CD4-positive, alpha-beta T cell (primary cell): ENCODE measurements at regions not wholly inside any gene's neighbourhood (a gene's known extent, or its start where the extent isn't known, plus 50 kb on each side); places are given as distances from the start of the nearest gene placed in this dataset.

ENCODE experiments used
- ATAC-seq: fragments of 200-7000 bp; cut with Tn5 transposase; one replicate; pipeline ENCODE4 v1.10.0; 2022; ENCODE audit warnings: mild to moderate bottlenecking; ENCODE audit not compliant: poor library complexity
- CTCF ChIA-PET: fragments of 350-600 bp; sonication (Branson Sonifier 250); formaldehyde crosslinking; loops from one replicate; lab custom pipeline; 2021; ENCODE audit warnings: antibody characterized with exemption, inconsistent platforms; lab: Charles Lee
- POLR2A ChIA-PET: fragments of 350-600 bp; sonication (Branson Sonifier 250); formaldehyde crosslinking; loops from one replicate; lab custom pipeline; 2021; ENCODE audit warnings: antibody characterized with exemption, inconsistent platforms; lab: Charles Lee
- DNase-seq, 14 experiments: peaks; one replicate each; pipeline ENCODE4 v3.0.0-alpha.2; 2013 to 2020; ENCODE audit warnings: mixed read lengths in 2 of 14
- H3K27ac ChIP-seq, 2 donors: one replicate each; pipeline versions ENCODE4 v1.5.1 to v1.7.0; 2013; ENCODE audit warnings: low read length in 2 of 2, low read depth in 1 of 2, mild to moderate bottlenecking in 1 of 2
- H3K27me3 ChIP-seq, 2 experiments: 1 replicate in 1 of 2; 2 replicates in 1 of 2; pipeline versions ENCODE4 v1.6.1 to v1.7.0; 2013; ENCODE audit warnings: low read length in 2 of 2, control low read depth in 1 of 2, mild to moderate bottlenecking in 1 of 2, moderate library complexity in 1 of 2; ENCODE audit not compliant: insufficient read depth in 2 of 2, control insufficient read depth in 1 of 2
- H3K36me3 ChIP-seq: one replicate; pipeline ENCODE4 v1.6.1; 2013; ENCODE audit warnings: low read length, control low read depth; ENCODE audit not compliant: insufficient read depth
- H3K4me1 ChIP-seq: one replicate; pipeline ENCODE4 v1.6.1; 2013; ENCODE audit warnings: low read length, control low read depth; ENCODE audit not compliant: insufficient read depth
- H3K4me3 ChIP-seq: one replicate; pipeline ENCODE4 v1.5.1; 2013; ENCODE audit warnings: mild to moderate bottlenecking, low read length, moderate library complexity
- H3K9me3 ChIP-seq, 2 experiments: 1 replicate in 1 of 2; 2 replicates in 1 of 2; pipeline versions ENCODE4 v1.6.1 to v1.7.0; 2013; ENCODE audit warnings: low read length in 2 of 2, mild to moderate bottlenecking in 2 of 2, control low read depth in 1 of 2, moderate library complexity in 1 of 2; ENCODE audit not compliant: control insufficient read depth in 1 of 2, insufficient read depth in 1 of 2
- H3K27ac Mint-ChIP-seq: one replicate; pipeline ENCODE4 v1.8.0; 2020; ENCODE audit warnings: mixed read lengths
- H3K27me3 Mint-ChIP-seq: one replicate; pipeline ENCODE4 v1.8.0; 2021; ENCODE audit warnings: mixed read lengths
- H3K36me3 Mint-ChIP-seq: one replicate; pipeline ENCODE4 v1.8.0; 2021; ENCODE audit warnings: low read depth, mixed read lengths
- H3K4me1 Mint-ChIP-seq: one replicate; pipeline ENCODE4 v1.8.0; 2021; ENCODE audit warnings: low read depth, mixed read lengths
- H3K4me3 Mint-ChIP-seq: one replicate; pipeline ENCODE4 v1.8.0; 2020; ENCODE audit warnings: mild to moderate bottlenecking, mixed read lengths
- H3K9me3 Mint-ChIP-seq: one replicate; pipeline ENCODE4 v1.8.0; 2020; ENCODE audit warnings: mixed read lengths
- CTCF ChIP-seq: fragments of 200-600 bp; IDR thresholded peaks from one replicate; pipeline ENCODE4 v1.8.0; 2022; ENCODE audit warnings: antibody characterized with exemption, mild to moderate bottlenecking
- intact Hi-C, 2 experiments: fragments of 100-400 bp; cut with DNase I in 1 of 2; cut with micrococcal nuclease in 1 of 2; formaldehyde crosslinking; loops; one replicate each; pipeline versions ENCODE4 v1.15.1 to v1.9.0; 2023 to 2025; cut with DNase I, micrococcal nuclease

GRCh38 chr1:196063952-196064351 is 544.3 kb downstream of the KCNT2 start:
- no peaks in the 10 kb centered on the region for H3K36me3 ChIP-seq

GRCh38 chr1:196063294-196063693 is 544.9 kb downstream of the KCNT2 start:
- ATAC-seq, result no peak
- no peak overlapping the region for H3K27ac ChIP-seq
- no peak for TF ChIP-seq CTCF
- H3K9me3 ChIP-seq, result peaks cover 0 to 3% of the 10 kb centered on the region in 2 experiments
- CTCF ChIA-PET, result interaction anchor here (0.7 kb wide), 1 partner anchor 12 kb away, joined by 3 read pairs; no protein-coding TSS in a partner anchor
- H3K4me1 ChIP-seq, result no peaks in the 10 kb centered on the region
- Mint-ChIP-seq H3K27ac (no peak overlapping the region), H3K27me3 (no peaks in the 10 kb centered on the region), H3K36me3 (no peaks in the 10 kb centered on the region), H3K9me3 (no peaks in the 10 kb centered on the region), H3K4me3 (no peak overlapping the region), H3K4me1 (no peaks in the 10 kb centered on the region)
- POLR2A ChIA-PET, result no interaction called here
- no peak overlapping the region for H3K4me3 ChIP-seq
- H3K36me3 ChIP-seq, result no peaks in the 10 kb centered on the region
- H3K27me3 ChIP-seq, result no peaks in the 10 kb centered on the region
- intact Hi-C loops, result no loop called here
- no peak for DNase-seq

More at GRCh38 chr1:196063952-196064351, 544.3 kb downstream of the KCNT2 start:
- Mint-ChIP-seq H3K36me3 (no peaks in the 10 kb centered on the region), H3K4me3 (no peak overlapping the region), H3K9me3 (no peaks in the 10 kb centered on the region), H3K27me3 (no peaks in the 10 kb centered on the region), H3K27ac (no peak overlapping the region), H3K4me1 (no peaks in the 10 kb centered on the region)
- Histone ChIP-seq H3K27ac (no peak overlapping the region), H3K27me3 (no peaks in the 10 kb centered on the region), H3K4me3 (no peak overlapping the region), H3K4me1 (no peaks in the 10 kb centered on the region), H3K9me3 (peaks cover 0 to 3% of the 10 kb centered on the region in 2 experiments)
- POLR2A ChIA-PET, result no interaction called here
- no peak for TF ChIP-seq CTCF
- intact Hi-C loops, result no loop called here
- ATAC-seq (no peak), DNase-seq (no peak)
- CTCF ChIA-PET, result no interaction called here

GRCh38 chr1:196060539-196060938 is 547.7 kb downstream of the KCNT2 start:
- TF ChIP-seq CTCF, result no peak
- CTCF ChIA-PET, result no interaction called here
- no peaks in the 10 kb centered on the region for H3K4me1 ChIP-seq
- DNase-seq (no peak), ATAC-seq (no peak)
- POLR2A ChIA-PET, result no interaction called here
- H3K27ac Mint-ChIP-seq, result no peak overlapping the region
- no peaks in the 10 kb centered on the region for H3K27me3 Mint-ChIP-seq
- no peak overlapping the region for H3K27ac ChIP-seq
- no peak overlapping the region for H3K4me3 ChIP-seq
- intact Hi-C loops, result no loop called here
- no peaks in the 10 kb centered on the region for H3K36me3 ChIP-seq
- H3K36me3 Mint-ChIP-seq, result no peaks in the 10 kb centered on the region
- H3K4me3 Mint-ChIP-seq, result no peak overlapping the region
- peaks cover 0 to 3% of the 10 kb centered on the region in 2 experiments for H3K9me3 ChIP-seq
- no peaks in the 10 kb centered on the region for H3K9me3 Mint-ChIP-seq
- H3K4me1 Mint-ChIP-seq, result no peaks in the 10 kb centered on the region
- no peaks in the 10 kb centered on the region for H3K27me3 ChIP-seq
